Fibroblast of skin of right biceps (primary cell): ENCODE measurements at regions not wholly inside any gene's neighbourhood (a gene's known extent, or its start where the extent isn't known, plus 50 kb on each side); places are given as distances from the start of the nearest gene placed in this dataset.
"Not testable (repeated sequence)": the region's sequence is repeated elsewhere in the genome, so short reads cannot be mapped to it uniquely, and the experiment has no call there.

Experiments
- DNase-seq: peaks from one replicate; pipeline ENCODE4 v3.0.0-alpha.2; 2013

DNA sequence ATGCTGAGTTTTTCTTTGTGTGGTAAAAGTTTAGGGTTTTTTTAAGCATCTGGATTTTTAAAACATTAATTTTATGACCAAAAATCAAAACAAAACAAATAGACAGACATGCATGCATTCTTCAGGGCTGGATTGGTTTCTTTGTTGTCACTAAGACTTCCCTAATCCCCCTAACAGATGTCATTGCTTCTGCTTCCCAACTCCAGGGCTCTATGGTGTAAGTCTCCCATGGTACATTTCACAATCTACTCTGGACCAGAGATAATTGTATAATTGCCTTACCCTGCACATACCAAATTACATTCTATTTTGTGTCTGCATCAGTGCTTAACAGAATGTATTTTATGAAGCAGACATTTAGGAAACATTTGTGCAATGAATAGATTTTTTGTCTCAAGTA is 529.1 kb upstream of the SMIM31 start:
- DNase-seq = no peak

DNA sequence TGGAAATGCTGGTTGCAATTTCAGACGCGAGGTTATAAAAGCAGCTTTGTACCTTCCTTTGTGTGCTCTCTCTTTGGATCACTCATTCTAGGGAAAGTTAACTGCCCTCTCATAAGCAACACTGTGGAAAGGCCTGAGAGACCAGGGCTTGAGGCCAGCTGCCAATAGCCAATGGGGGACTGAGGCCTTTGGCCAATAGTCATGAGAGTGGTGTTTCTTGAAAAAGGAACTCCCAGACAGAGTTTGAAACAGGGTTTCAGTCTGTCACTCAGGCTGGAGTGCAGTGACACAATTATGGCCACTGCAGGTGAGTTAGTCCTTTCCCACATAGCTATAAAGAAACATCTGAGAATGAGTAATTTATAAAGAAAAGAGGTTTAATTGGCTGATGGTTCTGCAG is 524.7 kb upstream of the SMIM31 start:
- DNase-seq = no peak

DNA sequence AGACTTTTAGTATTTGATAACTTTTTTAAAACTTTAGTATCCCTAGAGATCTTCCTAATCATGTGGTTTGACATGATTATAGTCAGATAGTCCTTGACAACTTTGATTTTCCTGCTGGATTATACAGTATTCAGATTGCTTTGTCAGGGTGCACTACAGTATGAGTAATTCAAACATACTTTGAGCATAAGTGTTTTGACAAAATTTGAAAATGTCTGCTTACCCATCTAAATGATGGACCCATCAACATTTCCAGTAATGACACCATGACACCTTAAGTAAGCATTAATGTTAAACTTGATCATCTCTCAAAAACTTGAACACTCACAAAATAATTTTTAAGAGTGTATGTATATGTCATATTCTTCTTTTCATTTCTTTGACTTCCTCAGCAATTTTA is 514.5 kb upstream of the SMIM31 start:
- DNase-seq = no peak

DNA sequence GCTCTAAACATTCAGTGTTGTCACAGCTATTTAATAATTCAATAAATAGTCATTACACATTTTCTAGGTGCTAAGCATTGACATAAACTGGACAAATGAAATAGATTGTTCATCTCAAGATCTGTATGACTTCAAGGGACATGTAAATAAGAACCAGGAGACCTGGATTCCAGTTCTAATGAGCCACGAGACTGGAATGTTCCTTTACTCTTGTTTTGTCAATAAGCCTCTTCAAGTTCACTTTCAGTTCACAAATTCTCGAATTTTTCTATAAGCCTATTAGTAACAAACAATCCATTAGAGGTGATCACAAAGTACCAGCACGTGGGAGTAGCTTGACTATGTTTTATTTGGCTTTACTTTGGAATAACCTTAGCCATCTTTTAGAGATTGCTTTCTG is 514.0 kb upstream of the SMIM31 start:
- no peak for DNase-seq

DNA sequence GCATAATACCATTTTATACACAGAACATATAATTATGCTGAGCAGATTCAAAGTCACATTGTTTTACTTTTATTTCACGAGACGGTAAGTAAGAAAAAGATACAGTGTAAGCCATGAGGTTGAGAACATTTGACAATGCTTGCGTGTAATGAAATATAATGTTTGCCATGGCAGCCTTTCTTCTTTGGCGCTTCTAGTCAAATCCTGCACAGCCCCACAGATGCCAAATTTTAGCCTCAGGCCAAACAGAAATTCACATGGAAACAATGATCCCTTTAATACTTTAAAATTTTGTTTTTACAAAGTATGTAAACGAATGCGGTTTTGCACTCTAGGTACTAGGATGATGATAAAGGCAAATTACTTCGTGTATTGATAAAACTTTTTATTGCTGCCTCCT is 502.7 kb upstream of the SMIM31 start:
- DNase-seq = no peak

DNA sequence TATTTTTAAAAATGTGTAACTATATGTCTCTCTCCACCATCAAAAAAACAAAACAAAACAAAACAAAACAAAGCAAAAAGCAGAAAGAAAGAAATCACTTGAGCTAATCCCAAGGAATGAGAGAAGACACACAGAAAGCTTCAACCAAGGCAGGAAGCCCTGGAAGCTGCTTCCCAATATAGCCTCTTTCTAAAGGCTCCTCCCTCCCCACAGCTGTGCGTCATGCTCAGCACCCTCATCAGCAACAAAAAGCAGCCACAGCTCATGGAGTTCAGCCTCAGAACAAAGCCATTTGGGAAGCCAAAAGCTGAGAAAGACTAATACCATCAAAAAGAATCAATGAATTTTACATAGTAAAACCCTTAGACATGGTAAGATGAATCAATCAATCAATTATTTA is 501.6 kb upstream of the SMIM31 start:
- no peak for DNase-seq

DNA sequence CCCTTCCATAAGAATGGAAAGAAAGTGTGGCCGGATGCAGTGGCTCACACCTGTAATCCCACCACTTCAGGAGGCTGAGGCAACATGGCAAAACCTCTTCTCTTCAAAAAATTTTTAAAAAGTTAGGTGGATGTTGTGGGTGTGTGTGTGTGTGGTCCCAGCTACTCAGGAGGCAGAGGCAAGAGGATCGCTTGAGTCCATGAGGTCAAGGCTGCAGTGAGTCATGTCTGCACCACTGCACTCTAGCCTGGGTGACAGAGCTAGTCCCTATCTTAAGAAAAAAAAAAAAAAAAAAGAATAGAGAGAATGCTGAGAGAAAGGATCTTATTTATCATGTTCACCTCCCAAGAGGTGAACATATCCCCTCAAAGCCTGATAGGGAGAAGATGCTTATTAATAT is 492.1 kb upstream of the SMIM31 start:
- no peak for DNase-seq

DNA sequence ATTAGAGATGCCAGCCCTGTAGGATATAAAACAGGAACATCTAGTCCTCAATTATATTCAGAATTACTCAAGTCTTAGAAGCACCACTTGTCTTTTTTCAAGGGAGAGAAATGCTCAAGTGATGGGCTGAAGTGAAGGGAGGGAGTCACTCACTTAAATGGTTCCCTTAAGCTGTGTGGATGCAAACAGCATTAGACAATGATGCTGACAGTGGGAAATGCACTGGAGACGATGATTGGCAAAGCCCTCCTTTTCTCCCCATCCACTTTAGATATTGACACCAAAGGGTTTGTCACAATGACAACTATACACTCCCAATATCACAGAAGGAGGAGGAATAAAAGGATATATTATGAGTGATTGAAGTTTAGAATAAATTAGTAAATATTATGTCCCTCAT is 491.4 kb upstream of the SMIM31 start:
- DNase-seq = not testable (repeated sequence)

DNA sequence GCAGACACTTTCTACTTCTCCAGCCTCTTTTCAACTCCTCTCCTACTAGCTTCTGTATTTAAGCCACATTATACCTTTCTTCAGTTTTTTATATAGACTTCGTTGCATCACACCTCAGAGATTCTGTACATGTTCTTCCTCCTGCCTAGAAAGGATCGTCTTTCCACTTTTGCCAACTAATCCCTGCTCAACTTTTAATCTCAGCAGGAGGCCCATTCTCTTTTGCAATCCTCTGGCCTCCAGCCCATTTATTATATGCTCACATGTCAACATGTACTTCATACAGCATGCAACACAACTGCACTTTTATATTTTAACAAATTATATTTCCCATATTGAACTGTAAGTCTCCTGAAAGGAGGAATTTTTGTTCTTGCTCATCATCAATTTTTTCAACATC is 476.5 kb upstream of the SMIM31 start:
- not testable (repeated sequence) for DNase-seq

DNA sequence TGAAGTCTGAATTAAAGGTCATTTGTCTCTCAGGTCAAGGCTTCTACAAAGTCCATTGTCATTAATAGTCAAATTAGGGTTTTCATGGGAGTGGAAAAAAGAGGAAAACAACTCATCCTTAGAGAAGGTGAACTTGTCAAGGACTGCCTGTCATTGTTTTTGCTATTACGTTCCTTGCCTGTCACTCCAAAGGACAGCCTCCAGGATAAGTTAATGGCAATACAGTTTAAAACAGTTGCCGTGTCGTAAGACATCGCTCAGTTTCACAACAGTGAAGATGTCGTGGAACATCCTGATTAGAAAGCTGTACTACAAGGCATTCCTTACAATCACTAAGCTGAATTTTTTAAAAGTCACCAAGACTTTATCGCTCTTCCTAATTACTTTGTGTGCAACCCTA is 466.8 kb upstream of the SMIM31 start:
- no peak for DNase-seq

DNA sequence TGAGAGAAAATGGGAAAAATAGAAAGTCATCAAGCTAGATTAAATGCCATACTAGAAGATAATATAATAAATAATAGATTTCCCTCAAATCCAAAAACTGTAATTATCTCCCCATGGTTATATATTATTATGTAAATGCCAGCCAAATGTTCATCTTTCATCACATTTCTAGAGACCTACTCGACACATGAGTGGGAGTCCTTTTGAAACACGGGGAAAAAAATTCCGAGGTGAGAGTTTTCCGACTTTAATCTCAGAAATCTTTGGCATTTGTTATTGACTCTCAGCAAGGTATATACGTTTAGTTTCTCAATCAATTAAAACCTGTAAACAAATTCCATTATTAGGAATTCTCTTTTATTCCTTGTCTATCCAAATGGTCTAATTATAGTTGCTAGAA is 465.4 kb upstream of the SMIM31 start:
- no peak for DNase-seq

DNA sequence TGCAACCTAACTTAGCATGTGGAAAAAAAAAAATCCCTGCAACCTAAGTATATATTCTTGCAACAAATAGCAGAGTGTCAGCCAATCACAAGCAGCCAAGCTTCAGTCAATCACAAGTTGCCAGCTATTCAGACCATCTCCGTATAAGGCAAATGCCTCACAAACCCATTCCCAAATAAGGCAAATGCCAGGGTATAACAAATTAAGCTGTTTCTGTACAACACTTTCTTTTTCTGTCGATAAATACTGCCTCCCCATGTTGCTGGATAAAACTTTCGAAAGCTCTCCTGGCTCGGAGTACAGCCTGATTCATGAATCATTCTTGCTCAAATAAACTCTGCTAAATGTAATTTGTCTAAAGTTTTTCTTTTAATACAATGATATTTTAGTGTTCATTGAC is 460.7 kb upstream of the SMIM31 start:
- no peak for DNase-seq

DNA sequence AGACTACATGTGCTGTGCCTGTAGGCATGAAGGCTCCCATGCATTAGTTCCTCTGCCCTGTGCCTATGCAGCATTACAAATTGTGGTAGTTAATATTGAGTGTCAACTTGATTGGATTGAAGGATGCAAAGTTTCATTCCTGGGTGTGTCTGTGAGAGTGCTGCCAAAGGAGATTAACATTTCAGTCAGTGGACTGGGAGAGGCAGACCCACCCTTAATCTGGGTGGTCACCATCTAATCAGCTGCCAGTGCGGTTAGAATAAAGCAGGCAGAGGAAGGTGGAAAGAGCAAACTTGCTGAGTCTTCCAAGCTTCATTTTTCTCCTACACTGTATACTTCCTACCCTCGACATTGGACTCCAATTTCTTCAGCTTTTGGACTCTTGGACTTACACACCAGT is 460.2 kb upstream of the SMIM31 start:
- no peak for DNase-seq

DNA sequence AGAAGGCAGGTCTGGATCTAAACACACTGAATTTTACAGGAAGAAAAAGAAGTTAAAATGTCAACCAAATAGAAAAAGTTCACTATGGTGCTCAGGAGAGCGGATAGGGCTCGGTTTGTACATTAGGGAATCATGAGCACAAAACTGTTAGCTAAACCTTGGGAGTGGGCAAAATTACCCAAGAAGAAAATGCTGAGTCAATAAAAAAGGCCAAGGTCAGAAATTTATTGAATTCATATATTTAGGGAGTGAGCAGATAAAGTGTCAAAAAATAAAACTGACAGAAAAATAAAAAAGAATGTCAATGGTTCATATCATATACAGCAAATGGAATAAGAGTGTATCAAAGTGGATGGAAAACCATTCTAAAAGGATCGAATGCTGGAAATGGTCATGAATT is 452.5 kb upstream of the SMIM31 start:
- no peak for DNase-seq

DNA sequence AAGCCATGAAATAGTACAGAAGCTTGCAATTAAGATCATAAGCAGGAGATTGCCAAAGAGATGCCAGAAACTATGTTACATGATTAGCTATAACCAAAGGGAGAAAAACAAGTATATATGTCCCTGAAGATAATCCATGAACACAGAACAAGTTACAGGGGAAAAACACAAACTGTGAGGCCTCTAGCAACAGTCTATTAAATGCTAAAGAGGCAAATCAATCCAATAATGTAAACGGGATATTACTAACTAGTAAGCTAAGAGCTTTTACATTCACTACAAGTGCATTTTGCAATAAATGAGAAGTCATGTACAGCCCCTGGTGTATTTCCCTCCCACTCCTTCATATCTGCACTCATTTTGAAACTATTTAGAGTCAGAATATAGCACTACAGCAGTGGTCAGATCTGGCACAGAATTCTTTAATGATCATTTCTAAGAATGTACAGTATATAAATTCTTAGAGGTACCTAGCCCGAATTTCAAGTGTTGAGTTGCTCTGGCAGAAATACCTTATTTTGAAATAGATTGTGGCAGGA is 449.8 kb upstream of the SMIM31 start:
- no peak for DNase-seq

DNA sequence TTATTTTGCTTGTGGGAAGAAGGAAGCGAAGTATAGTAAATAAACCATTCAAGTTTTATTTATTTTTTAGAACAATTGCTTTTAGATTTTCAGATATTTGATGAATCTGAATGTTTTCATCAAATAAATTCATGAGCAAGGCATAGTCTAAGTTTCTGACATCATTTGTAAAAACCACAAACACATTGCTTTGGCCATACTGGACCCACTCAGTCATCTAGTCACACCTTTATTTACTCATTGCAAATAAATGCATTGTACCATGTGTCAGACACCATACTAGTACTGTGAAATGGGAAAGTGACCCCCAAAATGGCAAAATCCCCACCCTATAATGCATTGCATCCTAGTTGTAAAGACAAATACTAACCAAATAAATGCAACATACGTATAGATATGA is 449.1 kb upstream of the SMIM31 start:
- no peak for DNase-seq

DNA sequence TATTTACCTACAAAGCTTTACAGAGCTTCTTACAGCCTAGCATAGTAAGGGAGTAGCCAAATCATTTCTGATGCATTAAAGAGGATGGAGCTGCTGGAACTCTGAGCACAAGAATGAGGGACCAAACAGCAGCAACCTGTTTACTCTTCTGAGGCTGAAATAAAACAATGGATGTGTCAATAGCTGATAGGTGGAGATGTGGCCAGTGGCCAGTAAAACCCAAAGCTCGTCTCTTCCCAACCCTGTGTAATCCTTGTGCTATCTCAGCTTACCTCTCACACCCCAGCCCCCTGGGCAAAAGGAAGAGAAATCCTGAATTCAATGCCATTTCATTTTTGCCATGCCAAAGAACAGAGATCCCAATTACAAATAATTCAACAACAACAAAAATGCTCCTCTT is 446.7 kb upstream of the SMIM31 start:
- DNase-seq = no peak

DNA sequence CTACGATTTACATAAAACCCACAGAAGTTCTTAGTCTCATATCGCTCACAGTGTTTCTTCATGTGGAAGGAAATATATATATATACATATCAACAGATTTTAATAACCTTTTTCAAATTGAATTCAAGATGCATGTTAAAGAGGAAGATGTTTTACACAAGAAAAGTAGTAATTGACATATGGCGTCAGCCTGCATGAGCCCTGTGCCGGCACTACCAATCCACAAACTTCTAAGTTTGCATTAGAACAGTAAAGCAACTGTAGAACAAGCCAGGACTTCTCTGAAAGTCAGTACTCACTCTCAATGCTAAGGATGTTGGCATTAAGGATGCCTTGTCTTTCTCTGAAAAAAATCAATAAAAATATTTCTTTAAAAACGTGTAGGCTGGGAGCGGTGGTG is 441.3 kb upstream of the SMIM31 start:
- no peak for DNase-seq

DNA sequence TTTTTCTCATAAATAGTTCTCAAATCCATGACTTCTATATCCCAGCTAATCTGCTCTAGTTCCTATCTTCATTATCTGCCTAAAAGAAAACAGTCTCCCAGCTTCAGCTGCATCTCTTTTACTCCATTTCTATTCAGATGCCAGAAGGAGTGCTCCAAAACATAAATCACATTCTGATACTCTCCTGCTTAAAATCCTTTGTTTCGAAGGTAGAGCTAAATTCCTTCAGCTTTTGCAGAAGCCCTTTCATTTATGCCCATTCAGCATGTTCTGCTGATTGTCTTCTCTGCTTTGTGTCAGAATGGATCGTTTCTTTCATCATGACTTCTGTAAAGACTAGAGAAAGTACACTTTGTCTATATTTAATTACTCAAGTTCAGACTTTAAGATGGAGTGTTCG is 440.1 kb upstream of the SMIM31 start:
- no peak for DNase-seq

DNA sequence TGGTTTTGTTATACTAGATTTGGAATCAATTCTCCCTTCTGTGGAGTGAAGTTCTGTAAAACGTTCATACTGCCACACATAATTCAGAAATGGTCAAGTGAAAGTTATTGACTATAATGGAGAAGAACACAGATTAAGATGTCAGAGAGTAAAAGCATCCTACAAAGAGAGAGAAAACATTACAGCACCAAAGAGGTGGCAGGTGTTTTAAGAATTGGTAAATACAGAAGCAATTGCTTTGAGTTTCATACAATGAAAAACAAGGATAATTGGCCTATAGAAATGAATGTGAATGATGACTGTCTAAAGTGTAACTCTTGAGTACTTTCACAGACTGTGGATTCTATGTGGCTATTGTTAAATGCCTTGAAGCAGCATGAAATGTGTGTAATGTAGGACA is 435.6 kb upstream of the SMIM31 start:
- no peak for DNase-seq

DNA sequence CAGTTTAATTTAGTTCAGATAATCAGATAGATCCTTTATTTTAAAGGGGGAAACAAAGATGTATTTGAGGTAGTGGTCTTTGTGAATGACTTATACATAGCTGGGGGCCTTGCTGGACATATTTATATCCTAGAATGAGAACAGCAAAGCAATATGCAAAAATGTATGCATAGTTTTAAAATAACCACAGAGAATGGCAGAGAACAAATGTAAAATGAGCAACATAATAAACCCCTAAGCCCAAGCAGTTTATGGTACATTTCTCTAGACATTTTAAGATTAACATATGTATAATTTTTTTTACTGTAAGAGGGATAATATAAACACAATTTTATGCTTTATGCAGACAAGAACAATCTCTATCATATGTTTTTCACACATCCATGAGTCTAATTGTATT is 434.2 kb upstream of the SMIM31 start:
- DNase-seq = no peak

DNA sequence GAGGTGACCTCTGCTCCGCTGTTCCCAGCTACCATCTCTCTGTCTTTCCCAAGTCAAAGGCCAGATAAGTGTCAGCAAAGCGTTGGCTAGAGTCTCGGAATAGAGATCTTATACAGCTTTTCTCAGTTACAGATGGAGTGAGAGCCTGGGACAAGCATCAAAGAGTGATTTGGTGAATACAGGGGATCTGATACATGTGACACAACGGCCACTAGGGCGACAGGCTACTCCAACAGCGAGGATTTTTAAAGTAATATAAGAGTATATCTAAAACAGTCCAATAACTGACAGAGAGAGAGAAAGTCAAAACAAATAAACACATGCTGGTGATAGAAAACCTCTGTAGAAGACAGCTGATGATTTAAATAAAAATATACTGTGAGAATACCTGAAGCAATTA is 433.1 kb upstream of the SMIM31 start:
- DNase-seq = no peak

DNA sequence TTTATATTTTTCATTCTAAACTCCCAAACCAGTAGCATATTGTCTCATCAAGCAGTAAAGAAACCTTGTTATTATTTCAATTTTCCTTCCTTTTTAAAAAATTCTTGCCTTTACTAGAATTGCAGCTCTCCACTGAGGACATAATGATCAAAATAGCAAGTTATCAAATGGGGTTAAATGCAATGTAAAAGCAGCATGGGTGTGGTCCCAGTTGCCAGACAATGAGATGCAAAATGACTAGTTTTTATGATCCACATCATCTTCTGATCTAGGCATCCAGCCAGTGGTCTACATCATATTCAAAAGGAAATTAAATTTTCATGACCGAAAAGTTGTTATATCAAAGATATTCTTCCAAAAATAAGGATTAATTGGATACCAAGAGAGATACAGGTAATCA is 427.9 kb upstream of the SMIM31 start:
- DNase-seq = no peak

DNA sequence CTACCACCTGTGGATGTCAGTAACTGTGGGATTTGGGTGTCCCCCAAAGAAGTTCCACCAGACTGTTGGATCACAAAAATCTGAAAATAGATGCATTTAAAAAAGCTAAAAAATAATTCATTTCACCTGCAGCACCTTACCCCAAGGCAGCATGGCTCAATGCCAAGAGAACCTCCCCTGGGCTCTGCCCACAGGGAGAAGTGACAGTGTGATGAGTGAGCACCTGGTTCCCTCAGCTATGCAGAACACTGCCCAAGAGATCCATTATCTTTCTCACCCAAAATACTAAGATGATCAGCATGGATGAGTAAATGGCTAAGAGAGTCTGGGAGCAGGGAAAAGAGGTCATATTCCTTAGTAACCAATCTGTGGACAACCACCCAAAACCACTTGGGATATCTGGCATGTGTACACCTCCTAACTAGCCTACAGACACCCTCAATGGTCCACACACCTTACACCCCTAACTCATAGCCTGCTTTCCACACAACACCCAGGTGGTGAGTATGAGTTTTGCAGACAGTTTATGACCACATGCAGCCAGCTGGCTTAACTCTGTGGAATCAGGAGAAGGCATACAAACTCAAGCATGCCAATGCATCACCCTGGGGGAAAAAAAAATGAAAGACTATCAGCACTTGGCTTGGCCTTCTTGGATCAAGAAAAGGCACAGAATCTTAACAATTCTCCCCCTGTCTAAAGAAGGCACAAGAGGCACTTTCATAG is 416.5 kb upstream of the SMIM31 start:
- DNase-seq = no peak

DNA sequence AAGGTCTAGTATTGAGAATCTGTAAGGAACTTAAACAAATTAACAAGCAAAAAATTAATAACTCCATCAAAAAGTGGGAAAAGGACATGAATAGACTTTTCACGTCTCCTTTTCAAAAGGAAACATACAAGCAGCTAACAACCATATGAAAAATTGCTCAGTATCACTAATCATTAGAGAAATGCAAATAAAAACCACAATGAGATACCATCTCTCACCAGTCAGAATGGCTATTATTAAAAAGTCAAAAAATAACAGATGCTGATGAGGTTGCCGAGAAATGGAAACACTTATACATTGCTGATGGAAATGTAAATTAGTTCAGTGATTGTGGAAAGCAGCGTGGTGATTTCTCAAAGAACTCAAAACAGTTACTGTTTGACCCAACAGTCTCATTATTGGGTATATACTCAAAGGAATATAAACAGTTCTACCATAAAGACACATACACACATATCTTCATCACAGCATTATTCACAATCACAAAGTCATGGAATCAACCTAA is 410.4 kb upstream of the SMIM31 start:
- DNase-seq = no peak
